ENCODE measurements at regions not wholly inside any gene's neighbourhood (a gene's known extent, or its start where the extent isn't known, plus 50 kb on each side); places are given as distances from the start of the nearest gene placed in this dataset.

DNA sequence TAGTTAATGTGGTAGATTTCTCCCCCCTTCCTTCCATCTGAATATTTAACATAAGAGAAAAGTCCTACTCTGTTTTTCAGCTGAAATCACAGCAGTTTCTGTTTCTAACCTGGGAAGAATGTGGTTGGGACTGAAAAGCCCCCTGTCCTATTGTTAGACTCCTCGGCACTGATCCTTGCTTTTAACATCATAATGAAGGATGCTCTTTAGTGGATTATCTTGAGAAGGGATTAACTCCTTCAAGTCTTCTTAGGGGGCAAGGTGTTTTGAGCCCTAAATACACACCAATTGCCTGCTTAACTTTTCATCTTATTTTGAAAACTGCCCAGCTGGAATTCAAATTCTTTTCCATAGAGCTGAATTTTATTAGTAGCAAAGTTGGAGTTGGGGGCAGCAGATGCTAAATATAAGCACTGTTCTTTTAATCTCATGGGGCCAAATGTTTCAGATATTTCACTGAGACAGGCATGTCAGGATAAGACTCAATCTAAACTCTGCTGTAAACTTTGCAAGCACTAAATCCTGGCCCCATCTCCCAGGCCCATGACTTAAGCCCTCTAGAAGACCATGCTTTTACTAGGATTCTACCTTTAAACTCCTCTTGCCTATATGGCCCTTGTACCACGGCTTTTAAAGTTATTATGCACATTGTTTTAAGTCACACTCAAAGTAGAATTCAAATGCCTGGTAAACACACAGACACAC lies 243.2 kb upstream of the NR2F2 start:
- TF ChIP-seq, protein P1, sequence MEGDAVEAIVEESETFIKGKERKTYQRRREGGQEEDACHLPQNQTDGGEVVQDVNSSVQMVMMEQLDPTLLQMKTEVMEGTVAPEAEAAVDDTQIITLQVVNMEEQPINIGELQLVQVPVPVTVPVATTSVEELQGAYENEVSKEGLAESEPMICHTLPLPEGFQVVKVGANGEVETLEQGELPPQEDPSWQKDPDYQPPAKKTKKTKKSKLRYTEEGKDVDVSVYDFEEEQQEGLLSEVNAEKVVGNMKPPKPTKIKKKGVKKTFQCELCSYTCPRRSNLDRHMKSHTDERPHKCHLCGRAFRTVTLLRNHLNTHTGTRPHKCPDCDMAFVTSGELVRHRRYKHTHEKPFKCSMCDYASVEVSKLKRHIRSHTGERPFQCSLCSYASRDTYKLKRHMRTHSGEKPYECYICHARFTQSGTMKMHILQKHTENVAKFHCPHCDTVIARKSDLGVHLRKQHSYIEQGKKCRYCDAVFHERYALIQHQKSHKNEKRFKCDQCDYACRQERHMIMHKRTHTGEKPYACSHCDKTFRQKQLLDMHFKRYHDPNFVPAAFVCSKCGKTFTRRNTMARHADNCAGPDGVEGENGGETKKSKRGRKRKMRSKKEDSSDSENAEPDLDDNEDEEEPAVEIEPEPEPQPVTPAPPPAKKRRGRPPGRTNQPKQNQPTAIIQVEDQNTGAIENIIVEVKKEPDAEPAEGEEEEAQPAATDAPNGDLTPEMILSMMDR (IDR thresholded peaks at IDR 0.05): no peak
- no peak for TF ChIP-seq EP300 (IDR thresholded peaks at IDR 0.05)

All from suprapubic skin (tissue), 3 donors.